HepG2 (cell line): ENCODE measurements at regions not wholly inside any gene's neighbourhood (a gene's known extent, or its start where the extent isn't known, plus 50 kb on each side); places are given as distances from the start of the nearest gene placed in this dataset.

Experiments used
- ATAC-seq: fragments of 200-7000 bp; cut with Tn5 transposase; 3 replicates; pipeline ENCODE4 v1.9.1; 2020; ENCODE audit warnings: mild to moderate bottlenecking, moderate library complexity
- BruUV-seq: library from RNA; stranded (reverse); fragments of 400-500 nt; replicated peaks from 2 replicates; lab custom pipeline; 2021; lab: Mats Ljungman, UMichigan
- CTCF ChIA-PET: fragments of 300-600 bp; formaldehyde crosslinking; extraction: SDS; loops from one replicate; lab custom pipeline; 2021; ENCODE audit warnings: low total read pairs, inconsistent platforms, low intra/inter-chr PET ratio; lab: Yijun Ruan, JAX
- POLR2A ChIA-PET: fragments of 350-600 bp; sonication (Branson Sonifier 250); formaldehyde crosslinking; loops from one replicate; lab custom pipeline; 2020; ENCODE audit warnings: antibody characterized with exemption, inconsistent platforms; lab: Yijun Ruan, JAX
- DNase-seq: peaks from one replicate; pipeline ENCODE4 v3.0.0-alpha.2; 2015; ENCODE audit warnings: low spot score
- FAIRE-seq: peaks from 3 replicates; lab custom pipeline; 2011; peaks lifted over from hg19 to GRCh38; lab: Jason Lieb, UNC
- H2AFZ ChIP-seq: one replicate; pipeline ENCODE4 v1.6.1; 2011; ENCODE audit warnings: low read length, inconsistent platforms
- H3K27ac ChIP-seq: fragments of 300-600 bp; 3 replicates; pipeline ENCODE4 v1.8.0; 2011; ENCODE audit warnings: mixed run types, mild to moderate bottlenecking, mixed read lengths, low read length, inconsistent platforms; ENCODE audit not compliant: insufficient read depth; ENCODE audit errors: extremely low read length
- H3K27me3 ChIP-seq, 2 experiments: fragments of 200-600 bp in 1 of 2; 2 replicates in 1 of 2; 3 replicates in 1 of 2; pipeline versions ENCODE4 v1.6.0 to v1.8.0; 2011; ENCODE audit warnings: low read length in 2 of 2, mild to moderate bottlenecking in 2 of 2, moderate library complexity in 2 of 2, inconsistent platforms in 1 of 2; ENCODE audit not compliant: insufficient read depth in 2 of 2, control insufficient read depth in 1 of 2
- H3K36me3 ChIP-seq, 2 experiments: fragments of 200-600 bp in 1 of 2; replicated peaks in 1 of 2; 2 replicates in 1 of 2; 3 replicates in 1 of 2; pipeline versions ENCODE4 v1.5.1 to v1.8.0; 2011; ENCODE audit warnings: low read length in 2 of 2, inconsistent platforms in 1 of 2; ENCODE audit not compliant: insufficient read depth in 2 of 2, control insufficient read depth in 1 of 2
- H3K4me1 ChIP-seq: 2 replicates; pipeline ENCODE4 v1.5.1; 2012; ENCODE audit warnings: low read length, inconsistent platforms; ENCODE audit not compliant: insufficient read depth
- H3K4me2 ChIP-seq: 2 replicates; pipeline ENCODE4 v1.6.0; 2011; ENCODE audit warnings: low read depth, low read length, inconsistent platforms
- H3K4me3 ChIP-seq, 3 experiments: fragments of 200-600 bp in 1 of 3; sonication (generic), shearing (Covaris generic) in 1 of 3; replicated peaks in 1 of 3; 2 replicates each; pipeline ENCODE4 v1.5.1; 2011 to 2016; ENCODE audit warnings: low read length in 3 of 3, inconsistent platforms in 2 of 3, low read depth in 2 of 3, mild to moderate bottlenecking in 2 of 3, control low read depth in 1 of 3, mixed read lengths in 1 of 3; ENCODE audit not compliant: insufficient read depth in 1 of 3
- H3K79me2 ChIP-seq: one replicate; pipeline ENCODE4 v1.6.1; 2011; ENCODE audit warnings: low read length, inconsistent platforms; ENCODE audit not compliant: insufficient read depth
- H3K9ac ChIP-seq: 2 replicates; pipeline ENCODE4 v1.6.0; 2011; ENCODE audit warnings: mild to moderate bottlenecking, low read depth, low read length, inconsistent platforms; ENCODE audit not compliant: insufficient read depth
- H3K9me3 ChIP-seq: 2 replicates; pipeline ENCODE4 v1.5.1; 2012; ENCODE audit warnings: mild to moderate bottlenecking, low read length
- H4K20me1 ChIP-seq: 2 replicates; pipeline ENCODE4 v1.6.0; 2011; ENCODE audit warnings: inconsistent platforms, mild to moderate bottlenecking, low read length, moderate library complexity; ENCODE audit not compliant: insufficient read depth
- ARID2 ChIP-seq: sonication (generic); formaldehyde crosslinking; IDR thresholded peaks from 2 replicates; pipeline ENCODE4 v1.8.1; 2022; ENCODE audit warnings: mild to moderate bottlenecking, missing genetic modification reagents, borderline replicate concordance
- RBAK ChIP-seq: sonication (generic); formaldehyde crosslinking; IDR thresholded peaks from 2 replicates; pipeline ENCODE4 v1.5.1; 2020; ENCODE audit warnings: mild to moderate bottlenecking, missing genetic modification reagents
- RELA ChIP-seq: sonication (generic); formaldehyde crosslinking; IDR thresholded peaks from 2 replicates; pipeline ENCODE4 v1.4.0; 2020; ENCODE audit warnings: missing genetic modification reagents
- SMARCE1 ChIP-seq: fragments of 450-650 bp; IDR thresholded peaks from 2 replicates; pipeline ENCODE4 v1.6.1; 2017; ENCODE audit warnings: borderline replicate concordance
- SMYD3 ChIP-seq: sonication (generic); formaldehyde crosslinking; IDR thresholded peaks from 2 replicates; pipeline ENCODE4 v1.8.1; 2023; ENCODE audit warnings: mild to moderate bottlenecking, missing genetic modification reagents
- SP140L ChIP-seq: sonication (generic); formaldehyde crosslinking; IDR thresholded peaks from 2 replicates; pipeline ENCODE4 v1.4.0; 2020; ENCODE audit warnings: missing genetic modification reagents, borderline replicate concordance
- TEAD3 ChIP-seq: optimal IDR thresholded peaks from 2 replicates; pipeline ENCODE3; 2016; ENCODE audit warnings: borderline replicate concordance
- TRIM24 ChIP-seq: sonication (generic); formaldehyde crosslinking; IDR thresholded peaks from 2 replicates; pipeline ENCODE4 v1.8.0; 2022; ENCODE audit warnings: mild to moderate bottlenecking, missing genetic modification reagents
- ZFP82 ChIP-seq: sonication (generic); formaldehyde crosslinking; IDR thresholded peaks from 2 replicates; pipeline ENCODE4 v1.5.1; 2020; ENCODE audit warnings: mild to moderate bottlenecking, missing genetic modification reagents, borderline replicate concordance
- ZNF878 ChIP-seq: sonication (generic); formaldehyde crosslinking; IDR thresholded peaks from 2 replicates; pipeline ENCODE4 v1.8.1; 2023; ENCODE audit warnings: mild to moderate bottlenecking, missing genetic modification reagents, moderate library complexity
- WGBS: methylation state at CpG from one replicate; pipeline ENCODE4 v1.1.6; 2017; ENCODE audit warnings: low lambda C conversion rate; 5-methylcytosine and 5-hydroxymethylcytosine counted together
- in situ Hi-C: cut with HindIII; loops from 2 replicates; pipeline ENCODE4 v1.10.0; 2017; ENCODE audit warnings: low pct_unique_long_range_greater_than_20kb; ENCODE audit not compliant: extremely low pct_ligation_motif_present
- intact Hi-C: fragments of 100-400 bp; cut with micrococcal nuclease; formaldehyde crosslinking; loops from one replicate; pipeline ENCODE4 v1.10.0; 2022; ENCODE audit not compliant: unreplicated experiment
- TF ChIP-seq, protein P1 (sequence below): sonication (generic); formaldehyde crosslinking; IDR thresholded peaks from 2 replicates; pipeline ENCODE4 v1.5.0; 2020; ENCODE audit warnings: missing genetic modification reagents
- TF ChIP-seq, protein P2 (sequence below): sonication (generic); formaldehyde crosslinking; IDR thresholded peaks from 2 replicates; pipeline ENCODE4 v1.5.0; 2020; ENCODE audit warnings: missing genetic modification reagents, mild to moderate bottlenecking, borderline replicate concordance
- TF ChIP-seq, protein P3 (sequence below): sonication (generic); formaldehyde crosslinking; IDR thresholded peaks from 2 replicates; pipeline ENCODE4 v1.4.0; 2020; ENCODE audit warnings: missing genetic modification reagents, mild to moderate bottlenecking, borderline replicate concordance
- TF ChIP-seq, protein P4 (sequence below): sonication (generic); formaldehyde crosslinking; IDR thresholded peaks from 2 replicates; pipeline ENCODE4 v1.8.0; 2022; ENCODE audit warnings: missing genetic modification reagents, mild to moderate bottlenecking, moderate library complexity, borderline replicate concordance

DNA sequence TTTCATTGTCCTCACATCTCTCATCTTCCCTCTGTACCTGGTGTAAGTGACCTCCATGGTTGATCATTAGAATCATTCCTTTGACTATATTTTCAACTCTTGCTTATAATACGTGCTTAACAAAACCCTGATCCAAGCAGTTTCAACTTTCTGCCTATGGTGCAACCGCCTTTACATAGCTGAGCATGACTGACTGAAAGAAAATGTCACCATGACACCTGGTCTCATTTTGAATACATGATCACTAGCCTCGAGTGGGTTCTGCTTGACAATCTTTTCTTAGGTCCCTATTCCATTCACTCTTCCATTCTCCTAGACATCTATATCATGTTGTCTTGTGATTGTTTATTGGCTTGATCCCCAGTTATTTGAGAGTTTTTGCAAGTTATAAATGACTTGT, 78.9 kb upstream of the STAM2 start (continued):
- TF ChIP-seq, protein P1, sequence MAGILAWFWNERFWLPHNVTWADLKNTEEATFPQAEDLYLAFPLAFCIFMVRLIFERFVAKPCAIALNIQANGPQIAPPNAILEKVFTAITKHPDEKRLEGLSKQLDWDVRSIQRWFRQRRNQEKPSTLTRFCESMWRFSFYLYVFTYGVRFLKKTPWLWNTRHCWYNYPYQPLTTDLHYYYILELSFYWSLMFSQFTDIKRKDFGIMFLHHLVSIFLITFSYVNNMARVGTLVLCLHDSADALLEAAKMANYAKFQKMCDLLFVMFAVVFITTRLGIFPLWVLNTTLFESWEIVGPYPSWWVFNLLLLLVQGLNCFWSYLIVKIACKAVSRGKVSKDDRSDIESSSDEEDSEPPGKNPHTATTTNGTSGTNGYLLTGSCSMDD (CRISPR knock-in tag): no peak
- TF ChIP-seq ZFP82 (CRISPR knock-in tag): no peak
- TF ChIP-seq, all 625 proteins: peak for 0

DNA sequence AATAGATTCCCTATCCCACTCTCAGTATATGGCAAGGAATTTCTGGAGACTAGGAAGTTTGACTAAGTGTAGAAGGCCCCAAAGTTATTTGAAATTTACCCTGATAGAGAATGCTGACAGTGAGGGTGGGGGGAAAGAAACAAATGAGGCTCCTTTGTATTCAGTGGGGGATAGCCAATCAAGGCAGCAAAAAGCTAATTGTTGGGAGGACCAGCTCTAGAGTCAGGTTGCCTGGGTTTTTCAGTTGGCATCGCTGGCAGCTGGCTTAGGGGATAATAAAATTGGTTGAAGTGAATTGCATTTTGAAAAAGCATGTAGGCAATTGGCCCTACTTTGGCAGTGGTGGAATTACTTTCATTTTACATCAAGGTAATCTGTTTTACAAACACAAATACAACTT, 79.4 kb upstream of the STAM2 start:
- no peak overlapping the region for H3K4me3 ChIP-seq
- intact Hi-C loops (no loop called here), in situ Hi-C loops (no loop called here)
- 32% methylated on average over 1 of the region's 1 CpG for WGBS
- no peaks in the 10 kb centered on the region for H3K4me1 ChIP-seq
- no peaks in the 10 kb centered on the region for H3K36me3 ChIP-seq
- FAIRE-seq (no peak), ATAC-seq (no peak), DNase-seq (no peak)
- CTCF ChIA-PET: no interaction called here
- no peaks in the 10 kb centered on the region for H3K79me2 ChIP-seq
- peaks cover 0 to 17% of the 10 kb centered on the region in 2 experiments; a peak in 2 of 5 replicates for H3K27me3 ChIP-seq
- no peak overlapping the region for H3K9ac ChIP-seq
- H3K4me2 ChIP-seq: no peak overlapping the region
- no peaks in the 10 kb centered on the region for H3K9me3 ChIP-seq
- TF ChIP-seq RBAK (CRISPR knock-in tag): no peak
- TF ChIP-seq TRIM24 (CRISPR knock-in tag): no peak
- TF ChIP-seq ZNF878: no peak
- TF ChIP-seq, protein P2, sequence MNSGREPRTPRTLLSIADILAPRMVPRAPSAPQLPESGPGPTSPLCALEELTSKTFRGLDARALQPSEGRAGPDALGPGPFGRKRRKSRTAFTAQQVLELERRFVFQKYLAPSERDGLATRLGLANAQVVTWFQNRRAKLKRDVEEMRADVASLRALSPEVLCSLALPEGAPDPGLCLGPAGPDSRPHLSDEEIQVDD (CRISPR knock-in tag): no peak
- no peak for TF ChIP-seq SMYD3 (CRISPR knock-in tag)
- no peak for TF ChIP-seq SP140L
- no peak for TF ChIP-seq TEAD3
- TF ChIP-seq RELA (CRISPR knock-in tag): no peak
- TF ChIP-seq ARID2: no peak
- no peak for TF ChIP-seq SMARCE1
- TF ChIP-seq, protein P3, sequence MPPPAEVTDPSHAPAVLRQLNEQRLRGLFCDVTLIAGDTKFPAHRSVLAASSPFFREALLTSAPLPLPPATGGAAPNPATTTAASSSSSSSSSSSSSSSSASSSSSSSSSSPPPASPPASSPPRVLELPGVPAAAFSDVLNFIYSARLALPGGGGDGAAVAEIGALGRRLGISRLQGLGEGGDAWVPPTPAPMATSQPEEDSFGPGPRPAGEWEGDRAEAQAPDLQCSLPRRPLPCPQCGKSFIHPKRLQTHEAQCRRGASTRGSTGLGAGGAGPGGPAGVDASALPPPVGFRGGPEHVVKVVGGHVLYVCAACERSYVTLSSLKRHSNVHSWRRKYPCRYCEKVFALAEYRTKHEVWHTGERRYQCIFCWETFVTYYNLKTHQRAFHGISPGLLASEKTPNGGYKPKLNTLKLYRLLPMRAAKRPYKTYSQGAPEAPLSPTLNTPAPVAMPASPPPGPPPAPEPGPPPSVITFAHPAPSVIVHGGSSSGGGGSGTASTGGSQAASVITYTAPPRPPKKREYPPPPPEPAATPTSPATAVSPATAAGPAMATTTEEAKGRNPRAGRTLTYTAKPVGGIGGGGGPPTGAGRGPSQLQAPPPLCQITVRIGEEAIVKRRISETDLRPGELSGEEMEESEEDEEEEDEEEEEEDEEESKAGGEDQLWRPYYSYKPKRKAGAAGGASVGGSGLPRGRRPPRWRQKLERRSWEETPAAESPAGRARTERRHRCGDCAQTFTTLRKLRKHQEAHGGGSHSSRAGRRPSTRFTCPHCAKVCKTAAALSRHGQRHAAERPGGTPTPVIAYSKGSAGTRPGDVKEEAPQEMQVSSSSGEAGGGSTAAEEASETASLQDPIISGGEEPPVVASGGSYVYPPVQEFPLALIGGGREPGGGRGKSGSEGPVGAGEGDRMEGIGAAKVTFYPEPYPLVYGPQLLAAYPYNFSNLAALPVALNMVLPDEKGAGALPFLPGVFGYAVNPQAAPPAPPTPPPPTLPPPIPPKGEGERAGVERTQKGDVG (CRISPR knock-in tag): no peak
- TF ChIP-seq, protein P4, sequence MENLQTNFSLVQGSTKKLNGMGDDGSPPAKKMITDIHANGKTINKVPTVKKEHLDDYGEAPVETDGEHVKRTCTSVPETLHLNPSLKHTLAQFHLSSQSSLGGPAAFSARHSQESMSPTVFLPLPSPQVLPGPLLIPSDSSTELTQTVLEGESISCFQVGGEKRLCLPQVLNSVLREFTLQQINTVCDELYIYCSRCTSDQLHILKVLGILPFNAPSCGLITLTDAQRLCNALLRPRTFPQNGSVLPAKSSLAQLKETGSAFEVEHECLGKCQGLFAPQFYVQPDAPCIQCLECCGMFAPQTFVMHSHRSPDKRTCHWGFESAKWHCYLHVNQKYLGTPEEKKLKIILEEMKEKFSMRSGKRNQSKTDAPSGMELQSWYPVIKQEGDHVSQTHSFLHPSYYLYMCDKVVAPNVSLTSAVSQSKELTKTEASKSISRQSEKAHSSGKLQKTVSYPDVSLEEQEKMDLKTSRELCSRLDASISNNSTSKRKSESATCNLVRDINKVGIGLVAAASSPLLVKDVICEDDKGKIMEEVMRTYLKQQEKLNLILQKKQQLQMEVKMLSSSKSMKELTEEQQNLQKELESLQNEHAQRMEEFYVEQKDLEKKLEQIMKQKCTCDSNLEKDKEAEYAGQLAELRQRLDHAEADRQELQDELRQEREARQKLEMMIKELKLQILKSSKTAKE (CRISPR knock-in tag): no peak
- no peak overlapping the region for H3K27ac ChIP-seq
- POLR2A ChIA-PET: no interaction called here
- no peak overlapping the region for H2AFZ ChIP-seq
- no peaks in the 10 kb centered on the region for H4K20me1 ChIP-seq
- no TSS peak for BruUV-seq
